Tibial nerve (tissue), 4 donors: ENCODE measurements at regions not wholly inside any gene's neighbourhood (a gene's known extent, or its start where the extent isn't known, plus 50 kb on each side); places are given as distances from the start of the nearest gene placed in this dataset.
A peak's percentile ranks its signal among the peaks of the same experiment; 100 is the strongest.

ENCODE experiments used
- DNase-seq, 2 donors: peaks; one replicate each; pipeline ENCODE4 v3.0.0-alpha.2; 2019; ENCODE audit warnings: low spot score in 2 of 2
- H3K27ac ChIP-seq, 4 donors: fragments of 200-600 bp; sonication (generic) in 3 of 4; one replicate each; pipeline ENCODE4 v1.5.1; 2017 to 2019; ENCODE audit warnings: mild to moderate bottlenecking in 1 of 4
- H3K27me3 ChIP-seq, 2 donors: fragments of 200-600 bp; sonication (generic) in 1 of 2; one replicate each; pipeline versions ENCODE4 v1.5.1 to v1.6.0; 2017 to 2019
- H3K36me3 ChIP-seq, 3 donors: fragments of 200-600 bp; sonication (generic); one replicate each; pipeline ENCODE4 v1.5.1; 2018 to 2019
- H3K4me1 ChIP-seq, 4 donors: fragments of 200-600 bp; sonication (generic) in 3 of 4; one replicate each; pipeline ENCODE4 v1.5.1; 2017 to 2019
- H3K4me3 ChIP-seq, 4 donors: fragments of 200-600 bp; sonication (generic) in 3 of 4; one replicate each; pipeline ENCODE4 v1.5.1; 2017 to 2019; ENCODE audit warnings: mild to moderate bottlenecking in 1 of 4, moderate library complexity in 1 of 4
- H3K9me3 ChIP-seq, 4 donors: fragments of 200-600 bp; sonication (generic) in 3 of 4; one replicate each; pipeline ENCODE4 v1.5.1; 2017 to 2019
- CTCF ChIP-seq, 5 experiments: fragments of 200-600 bp in 3 of 5; fragments of 450-650 bp in 2 of 5; sonication (generic) in 3 of 5; IDR thresholded peaks; one replicate each; pipeline ENCODE4 v1.5.1; 2016 to 2019; ENCODE audit warnings: antibody characterized with exemption in 5 of 5, mild to moderate bottlenecking in 3 of 5, moderate library complexity in 2 of 5
- EP300 ChIP-seq, 2 donors: sonication (generic); formaldehyde crosslinking; IDR thresholded peaks; one replicate each; pipeline ENCODE4 v1.6.1; 2017; ENCODE audit warnings: antibody characterized with exemption in 2 of 2, mild to moderate bottlenecking in 1 of 2
- POLR2A ChIP-seq, 2 donors: fragments of 450-650 bp; IDR thresholded peaks; one replicate each; pipeline ENCODE4 v1.6.1; 2017; ENCODE audit warnings: antibody characterized with exemption in 2 of 2, mild to moderate bottlenecking in 2 of 2, moderate library complexity in 2 of 2
- WGBS, 2 donors: methylation state at CpG; one replicate each; pipeline ENCODE4 v1.1.5; 2018; 5-methylcytosine and 5-hydroxymethylcytosine counted together

- WGBS, 2 donors: 89 to 100% methylated on average over 1 of the region's 1 CpG
- no peak overlapping the region for H3K27ac ChIP-seq
- H3K27me3 ChIP-seq: no peaks in the 10 kb centered on the region
- H3K9me3 ChIP-seq: peaks cover 0 to 21% (median 0%) of the 10 kb centered on the region in 4 donors
- H3K36me3 ChIP-seq: no peaks in the 10 kb centered on the region
- no peaks in the 10 kb centered on the region for H3K4me1 ChIP-seq
- DNase-seq: no peak
- no peak overlapping the region for H3K4me3 ChIP-seq
- no peak for TF ChIP-seq POLR2A (IDR thresholded peaks at IDR 0.05)
Measured at GRCh38 chr6:155771822-155772221, 316.2 kb upstream of the NOX3 start.

GRCh38 chr6:155770856-155771255 lies 315.2 kb upstream of the NOX3 start:
- Histone ChIP-seq H3K36me3 (no peaks in the 10 kb centered on the region), H3K27ac (no peak overlapping the region), H3K4me1 (no peaks in the 10 kb centered on the region), H3K4me3 (no peak overlapping the region), H3K9me3 (peaks cover 0 to 21% (median 0%) of the 10 kb centered on the region in 4 donors), H3K27me3 (no peaks in the 10 kb centered on the region)
- TF ChIP-seq EP300 (IDR thresholded peaks at IDR 0.05) (no peak), POLR2A (IDR thresholded peaks at IDR 0.05) (no peak), CTCF (IDR thresholded peaks at IDR 0.05) (no peak)
- DNase-seq: no peak

GRCh38 chr6:155770313-155770712 lies 314.7 kb upstream of the NOX3 start:
- Histone ChIP-seq H3K9me3 (peaks cover 0 to 21% (median 0%) of the 10 kb centered on the region in 4 donors), H3K4me3 (no peak overlapping the region), H3K27me3 (no peaks in the 10 kb centered on the region), H3K4me1 (no peaks in the 10 kb centered on the region), H3K36me3 (no peaks in the 10 kb centered on the region), H3K27ac (no peak overlapping the region)
- TF ChIP-seq EP300 (IDR thresholded peaks at IDR 0.05) (no peak), CTCF (IDR thresholded peaks at IDR 0.05) (no peak)
- DNase-seq: no peak

GRCh38 chr6:155765275-155766194 lies 309.9 kb upstream of the NOX3 start:
- H3K4me3 ChIP-seq: no peak overlapping the region
- TF ChIP-seq EP300 (IDR thresholded peaks at IDR 0.05) (no peak), POLR2A (IDR thresholded peaks at IDR 0.05) (no peak), CTCF (IDR thresholded peaks at IDR 0.05) (no peak)
- no peaks in the 10 kb centered on the region for H3K4me1 ChIP-seq
- peak overlapping the region in 1 of 4 donors; percentile 34 for H3K27ac ChIP-seq
- 72 to 75% methylated on average over 8 of the region's 8 CpGs for WGBS, 2 donors
- no peaks in the 10 kb centered on the region for H3K36me3 ChIP-seq
- peaks cover 0 to 16% (median 0%) of the 10 kb centered on the region in 4 donors for H3K9me3 ChIP-seq
- no peak for DNase-seq
- no peaks in the 10 kb centered on the region for H3K27me3 ChIP-seq

- no peak overlapping the region for H3K27ac ChIP-seq
- no peaks in the 10 kb centered on the region for H3K27me3 ChIP-seq
- H3K4me3 ChIP-seq: no peak overlapping the region
- H3K4me1 ChIP-seq: no peaks in the 10 kb centered on the region
- no peaks in the 10 kb centered on the region for H3K9me3 ChIP-seq
- H3K36me3 ChIP-seq: no peaks in the 10 kb centered on the region
- WGBS, 2 donors: 90 to 96% methylated on average over 3 of the region's 3 CpGs
- DNase-seq: no peak
- TF ChIP-seq CTCF (IDR thresholded peaks at IDR 0.05) (no peak), EP300 (IDR thresholded peaks at IDR 0.05) (no peak), POLR2A (IDR thresholded peaks at IDR 0.05) (no peak)
Measured at GRCh38 chr6:155762649-155763048, 307.0 kb upstream of the NOX3 start.
